CD14-positive monocyte (primary cell): ENCODE measurements at regions not wholly inside any gene's neighbourhood (a gene's known extent, or its start where the extent isn't known, plus 50 kb on each side); places are given as distances from the start of the nearest gene placed in this dataset.

ENCODE experiments used
- DNase-seq, 3 donors: peaks; one replicate each; pipeline ENCODE4 v3.0.0-alpha.2; 2011 to 2022
- H2AFZ ChIP-seq: 2 replicates; pipeline ENCODE4 v1.6.0; 2012; ENCODE audit warnings: mild to moderate bottlenecking, low read depth, low read length, inconsistent platforms; ENCODE audit not compliant: insufficient read depth, poor library complexity, severe bottlenecking
- H3K27ac ChIP-seq, 2 donors: 1 replicate in 1 of 2; 2 replicates in 1 of 2; pipeline ENCODE4 v1.5.1; 2012 to 2013; ENCODE audit warnings: low read length in 2 of 2, control low read depth in 1 of 2, inconsistent platforms in 1 of 2, low read depth in 1 of 2, mild to moderate bottlenecking in 1 of 2
- H3K27me3 ChIP-seq, 2 donors: one replicate each; pipeline versions ENCODE4 v1.6.0 to v1.6.1; 2011 to 2013; ENCODE audit warnings: low read length in 2 of 2; ENCODE audit not compliant: control insufficient read depth in 2 of 2, insufficient read depth in 2 of 2
- H3K36me3 ChIP-seq, 2 donors: replicated peaks in 1 of 2; 1 replicate in 1 of 2; 2 replicates in 1 of 2; pipeline versions ENCODE4 v1.5.1 to v1.6.1; 2012 to 2013; ENCODE audit warnings: low read length in 2 of 2, control low read depth in 1 of 2, inconsistent platforms in 1 of 2, mild to moderate bottlenecking in 1 of 2; ENCODE audit not compliant: insufficient read depth in 2 of 2, control insufficient read depth in 1 of 2
- H3K4me1 ChIP-seq, 2 donors: 1 replicate in 1 of 2; 2 replicates in 1 of 2; pipeline versions ENCODE4 v1.5.1 to v1.6.1; 2012 to 2013; ENCODE audit warnings: low read length in 2 of 2, control low read depth in 1 of 2, inconsistent platforms in 1 of 2, mild to moderate bottlenecking in 1 of 2, moderate library complexity in 1 of 2; ENCODE audit not compliant: insufficient read depth in 2 of 2, control insufficient read depth in 1 of 2
- H3K4me2 ChIP-seq: replicated peaks from 2 replicates; pipeline ENCODE3; 2012; ENCODE audit warnings: low read length, moderate library complexity, mild to moderate bottlenecking; ENCODE audit not compliant: poor library complexity, severe bottlenecking; ENCODE audit errors: extremely low read depth
- H3K4me3 ChIP-seq, 3 experiments: fragments of 200-600 bp in 1 of 3; sonication (generic) in 1 of 3; replicated peaks in 1 of 3; 1 replicate in 2 of 3; 2 replicates in 1 of 3; pipeline ENCODE4 v1.5.1; 2011 to 2013; ENCODE audit warnings: low read length in 3 of 3, mild to moderate bottlenecking in 3 of 3, control low read depth in 2 of 3, low read depth in 2 of 3, inconsistent platforms in 1 of 3, moderate library complexity in 1 of 3
- H3K79me2 ChIP-seq: 2 replicates; pipeline ENCODE4 v1.6.0; 2012; ENCODE audit warnings: mild to moderate bottlenecking, control low read depth, inconsistent platforms, low read length, moderate library complexity; ENCODE audit not compliant: insufficient read depth
- H3K9ac ChIP-seq: 2 replicates; pipeline ENCODE4 v1.6.0; 2017; ENCODE audit warnings: low read length, mild to moderate bottlenecking; ENCODE audit not compliant: insufficient read depth, poor library complexity, severe bottlenecking
- H3K9me3 ChIP-seq, 2 donors: replicated peaks in 1 of 2; 1 replicate in 1 of 2; 2 replicates in 1 of 2; pipeline versions ENCODE4 v1.5.1 to v1.6.1; 2012 to 2013; ENCODE audit warnings: low read length in 2 of 2, control low read depth in 1 of 2; ENCODE audit not compliant: control insufficient read depth in 1 of 2, insufficient read depth in 1 of 2
- H4K20me1 ChIP-seq: 2 replicates; pipeline ENCODE4 v1.6.0; 2012; ENCODE audit warnings: mild to moderate bottlenecking, low read length, control low read depth, moderate library complexity; ENCODE audit not compliant: insufficient read depth
- H3K27ac Mint-ChIP-seq, 7 donors: one replicate each; pipeline ENCODE4 v1.8.0; 2020; ENCODE audit warnings: mild to moderate bottlenecking in 7 of 7, mixed read lengths in 7 of 7, moderate library complexity in 6 of 7, inconsistent platforms in 2 of 7
- H3K27me3 Mint-ChIP-seq, 3 donors: one replicate each; pipeline ENCODE4 v1.8.0; 2021 to 2022; ENCODE audit warnings: low read depth in 3 of 3, mild to moderate bottlenecking in 3 of 3, mixed read lengths in 3 of 3, moderate library complexity in 3 of 3, inconsistent platforms in 1 of 3
- H3K36me3 Mint-ChIP-seq, 2 donors: one replicate each; pipeline ENCODE4 v1.8.0; 2020; ENCODE audit warnings: mixed read lengths in 2 of 2, inconsistent platforms in 1 of 2, mild to moderate bottlenecking in 1 of 2
- H3K4me1 Mint-ChIP-seq: one replicate; pipeline ENCODE4 v1.8.0; 2020; ENCODE audit warnings: mild to moderate bottlenecking, mixed read lengths
- H3K4me3 Mint-ChIP-seq, 2 donors: one replicate each; pipeline ENCODE4 v1.8.0; 2020; ENCODE audit warnings: mild to moderate bottlenecking in 2 of 2, mixed read lengths in 2 of 2, moderate library complexity in 1 of 2
- H3K9me3 Mint-ChIP-seq, 7 donors: one replicate each; pipeline ENCODE4 v1.8.0; 2020 to 2022; ENCODE audit warnings: mixed read lengths in 7 of 7, mild to moderate bottlenecking in 6 of 7, moderate library complexity in 6 of 7, inconsistent platforms in 2 of 7
- CTCF ChIP-seq: fragments of 200-600 bp; IDR thresholded peaks from one replicate; pipeline ENCODE4 v1.8.0; 2022; ENCODE audit warnings: antibody characterized with exemption, mild to moderate bottlenecking
- WGBS: methylation state at CpG from one replicate; pipeline ENCODE4 v1.1.5; 2013; ENCODE audit warnings: missing lambda C conversion rate; ENCODE audit not compliant: insufficient coverage; 5-methylcytosine and 5-hydroxymethylcytosine counted together
- intact Hi-C, 2 donors: fragments of 100-400 bp; cut with micrococcal nuclease; formaldehyde crosslinking; loops; one replicate each; pipeline versions ENCODE4 v1.15.0 to v1.15.1; 2023

DNA sequence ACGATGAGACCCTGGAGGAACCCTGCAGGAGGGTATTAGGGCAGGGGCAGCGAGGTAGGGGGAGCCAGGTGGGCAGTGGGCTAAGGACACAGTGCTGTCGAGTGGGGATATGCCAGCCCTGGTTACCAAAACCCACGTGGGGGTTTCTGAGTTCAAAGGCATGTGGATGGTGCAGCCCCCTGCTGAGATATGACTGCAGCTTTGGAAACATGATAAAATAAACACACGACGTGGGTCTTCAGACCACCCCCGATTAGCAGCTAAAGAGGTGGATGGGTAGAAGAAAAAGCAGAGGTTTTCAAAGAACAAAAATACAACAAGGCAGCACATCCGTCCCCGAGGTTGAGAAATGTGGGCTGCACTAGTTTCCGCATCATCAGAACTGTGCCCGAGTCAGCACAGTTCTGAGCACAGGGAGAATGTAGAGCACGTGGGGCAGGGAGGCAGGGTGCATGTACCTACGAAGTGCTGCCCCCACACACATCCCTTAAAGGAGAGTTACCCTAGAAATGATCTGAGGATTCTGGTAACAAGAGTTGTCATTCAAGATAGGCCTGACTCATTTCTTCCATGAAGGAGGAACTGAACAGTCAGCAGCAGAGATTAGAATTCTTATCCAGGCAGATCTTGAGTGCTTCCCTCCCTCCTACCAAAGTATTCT, 121.3 kb downstream of the RPLP1 start:
- Mint-ChIP-seq H3K27ac (peak overlapping the region; percentile 4 to 88 (median 64)), H3K4me3 (no peak overlapping the region), H3K36me3 (no peaks in the 10 kb centered on the region), H3K4me1 (peaks cover 40% of the 10 kb centered on the region), H3K9me3 (no peaks in the 10 kb centered on the region), H3K27me3 (peaks cover 7 to 10% (median 9%) of the 10 kb centered on the region in 3 donors)
- TF ChIP-seq CTCF = no peak
- Histone ChIP-seq H3K79me2 (no peaks in the 10 kb centered on the region), H3K4me1 (peaks cover 24 to 29% of the 10 kb centered on the region in 2 donors), H2AFZ (no peak overlapping the region), H3K9me3 (no peaks in the 10 kb centered on the region), H3K27me3 (no peaks in the 10 kb centered on the region), H3K36me3 (no peaks in the 10 kb centered on the region), H3K4me3 (no peak overlapping the region), H3K4me2 (no peak overlapping the region), H3K9ac (no peak overlapping the region), H4K20me1 (no peaks in the 10 kb centered on the region), H3K27ac (peak overlapping the region in 1 of 2 donors; percentile 60)
- DNase-seq = peak in 2 of 3 donors; percentile 29 to 37
- WGBS = 95% methylated on average over 5 of the region's 13 CpGs
- intact Hi-C loops = loop anchor here in 1 of 2 donors (5.0 to 10.0 kb wide), 3 partner anchors 52 to 521 kb away; partner anchors contain the start of gene TLE3

- H3K4me1 Mint-ChIP-seq = peaks cover 44% of the 10 kb centered on the region
- H3K36me3 Mint-ChIP-seq = no peaks in the 10 kb centered on the region
- H3K27me3 Mint-ChIP-seq = peaks cover 8 to 10% (median 9%) of the 10 kb centered on the region in 3 donors
- H2AFZ ChIP-seq = no peak overlapping the region
- DNase-seq = peak in 2 of 3 donors; percentile 41 to 48
- 84% methylated on average over 4 of the region's 5 CpGs for WGBS
- H3K27ac Mint-ChIP-seq = peak overlapping the region; percentile 60 to 88 (median 66)
- no peaks in the 10 kb centered on the region for H4K20me1 ChIP-seq
- no peak overlapping the region for H3K4me2 ChIP-seq
- no peaks in the 10 kb centered on the region for H3K9me3 Mint-ChIP-seq
- H3K4me3 ChIP-seq = no peak overlapping the region
- H3K4me1 ChIP-seq = peaks cover 24 to 29% of the 10 kb centered on the region in 2 donors
- H3K4me3 Mint-ChIP-seq = no peak overlapping the region
- H3K9me3 ChIP-seq = no peaks in the 10 kb centered on the region
- intact Hi-C loops = loop anchor here in 1 of 2 donors (5.0 to 10.0 kb wide), 3 partner anchors 52 to 520 kb away; partner anchors contain the start of gene TLE3
- no peaks in the 10 kb centered on the region for H3K79me2 ChIP-seq
- no peak for TF ChIP-seq CTCF
- no peaks in the 10 kb centered on the region for H3K27me3 ChIP-seq
- peak overlapping the region in 1 of 2 donors; percentile 60 for H3K27ac ChIP-seq
- no peaks in the 10 kb centered on the region for H3K36me3 ChIP-seq
- H3K9ac ChIP-seq = no peak overlapping the region
These were observed 121.9 kb downstream of the RPLP1 start for GRCh38 chr15:69574506-69574905.
